ENCODE measurements at regions not wholly inside any gene's neighbourhood (a gene's known extent, or its start where the extent isn't known, plus 50 kb on each side); places are given as distances from the start of the nearest gene placed in this dataset.
A peak's percentile ranks its signal among the peaks of the same experiment; 100 is the strongest.

DNA sequence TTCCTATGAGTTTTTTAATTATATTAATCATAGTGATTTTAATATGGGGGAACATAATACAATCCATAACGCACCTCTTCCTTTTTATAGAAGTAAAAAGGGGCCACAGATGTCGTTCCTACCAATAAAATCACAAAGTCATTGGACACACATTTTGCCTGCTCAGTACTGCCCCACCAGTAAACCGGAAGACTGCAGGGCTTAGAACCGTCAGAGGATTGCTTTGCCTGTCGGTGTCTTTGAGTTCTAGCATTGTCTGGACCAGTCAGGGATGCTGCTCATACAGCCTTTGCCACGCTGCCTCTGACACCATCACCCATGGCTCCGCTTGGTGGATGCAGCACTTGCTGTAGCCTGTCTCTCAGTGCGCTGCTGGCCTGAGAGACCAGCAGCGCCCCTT, 853.6 kb downstream of the C6orf118 start:
- DNase-seq (ENCODE audit: low read depth): no peak

DNA sequence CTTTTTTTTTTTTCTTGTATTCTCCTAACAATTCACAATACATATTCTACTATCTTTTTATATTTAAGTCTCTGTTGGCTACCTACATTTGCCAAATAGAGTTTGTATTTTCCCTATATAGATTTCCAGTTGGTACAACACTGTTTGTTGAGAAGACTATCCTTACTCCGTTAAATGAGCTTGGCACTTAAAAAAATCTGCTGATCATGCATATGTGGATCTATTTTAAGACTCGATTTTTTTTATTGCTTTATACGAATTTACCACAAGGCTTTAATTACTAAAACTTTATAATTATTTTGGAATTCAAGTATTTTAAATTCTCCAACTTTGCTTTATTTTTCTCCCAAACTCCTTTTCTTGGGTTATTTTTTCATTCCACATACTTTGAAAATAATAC, 855.6 kb downstream of the C6orf118 start:
- DNase-seq (ENCODE audit: low read depth): no peak

DNA sequence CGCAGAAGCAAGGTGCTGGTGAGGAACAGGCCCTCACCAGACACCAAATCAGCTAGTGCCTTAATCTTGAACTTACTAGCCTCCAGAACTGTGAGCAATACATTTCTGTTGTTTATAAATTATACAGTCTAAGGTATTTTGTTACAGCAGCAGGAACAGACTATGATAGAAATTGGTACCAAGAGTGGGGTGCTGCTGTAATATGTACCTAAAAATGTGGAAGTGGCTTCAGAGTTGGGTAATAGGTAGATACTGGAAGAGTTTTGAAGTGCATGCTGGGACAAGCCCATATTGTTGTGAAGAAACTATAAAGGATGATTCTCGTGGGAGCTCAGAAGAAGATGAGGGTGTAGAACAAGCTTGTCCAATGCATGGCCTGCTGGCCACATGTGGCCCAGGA, 866.8 kb downstream of the C6orf118 start:
- DNase-seq (ENCODE audit: low read depth): no peak

DNA sequence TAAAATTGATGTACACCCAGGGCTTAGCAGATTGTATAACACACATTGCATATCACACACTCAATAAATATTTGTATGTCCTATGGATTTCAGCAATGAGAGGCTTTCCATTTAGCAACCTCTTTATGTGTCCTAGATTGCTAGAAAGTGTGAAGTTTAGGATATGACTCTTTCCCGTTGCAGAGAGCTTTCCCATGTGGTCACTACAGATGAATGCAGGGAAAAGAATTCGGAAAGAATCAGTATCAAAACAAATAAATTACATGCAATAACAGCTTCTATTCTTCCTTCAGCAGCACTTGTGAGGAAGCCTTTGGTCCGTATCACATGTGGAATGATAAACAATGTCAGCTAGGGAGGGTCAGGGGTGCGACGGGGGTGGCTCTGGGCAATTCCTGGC, 870.1 kb downstream of the C6orf118 start:
- DNase-seq (ENCODE audit: low read depth): no peak

DNA sequence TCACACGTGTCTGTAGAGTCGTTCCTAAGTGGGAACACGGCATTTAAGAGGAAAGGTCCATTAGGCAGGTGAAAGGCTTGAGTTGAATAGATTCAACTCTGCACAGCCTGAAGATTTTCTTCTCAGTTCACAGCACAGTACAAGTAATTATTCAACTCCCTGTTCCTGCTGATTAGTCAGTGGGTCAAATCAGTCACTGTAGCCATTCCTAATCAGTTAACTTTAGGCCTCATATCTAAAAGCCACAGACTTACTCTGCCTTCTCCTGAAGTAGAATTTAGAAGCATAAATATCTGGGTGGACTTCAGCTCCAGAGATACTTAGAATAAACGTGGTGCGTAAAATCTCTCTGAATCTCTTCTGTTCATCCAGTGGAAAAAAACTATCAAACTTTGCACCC, 872.4 kb downstream of the C6orf118 start:
- DNase-seq (ENCODE audit: low read depth): no peak

DNA sequence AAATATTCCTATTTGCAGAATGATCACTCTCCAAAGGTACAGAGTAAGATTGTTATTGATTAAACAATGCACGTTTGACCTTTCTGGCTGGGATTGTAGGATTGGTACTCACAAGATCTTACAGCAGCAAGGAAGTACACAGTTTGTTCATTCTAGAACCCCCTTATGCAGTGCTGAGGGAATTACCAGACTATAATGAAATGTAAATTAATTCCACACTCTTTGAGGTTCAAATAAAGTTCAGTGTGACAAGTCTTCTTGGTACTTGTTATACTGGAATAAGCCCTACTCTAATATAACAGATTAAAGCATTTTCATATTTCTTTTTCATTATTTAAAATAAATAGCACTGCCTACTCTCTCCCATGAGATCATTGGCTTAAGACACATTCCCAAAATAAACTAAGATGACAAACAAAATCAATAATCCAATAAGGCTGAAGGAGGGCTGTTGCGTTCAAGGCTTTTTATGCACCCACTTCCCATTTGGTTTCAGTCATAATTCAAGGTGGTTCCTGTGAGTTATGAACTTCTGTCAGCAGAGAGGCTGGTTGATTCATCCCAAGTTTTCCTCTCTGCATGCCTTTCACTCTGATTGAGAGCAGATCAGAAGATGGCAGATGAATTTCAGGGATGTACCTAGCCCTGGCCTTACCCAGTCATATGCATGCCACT, 881.5 kb downstream of the C6orf118 start:
- DNase-seq (ENCODE audit: low read depth): no peak

DNA sequence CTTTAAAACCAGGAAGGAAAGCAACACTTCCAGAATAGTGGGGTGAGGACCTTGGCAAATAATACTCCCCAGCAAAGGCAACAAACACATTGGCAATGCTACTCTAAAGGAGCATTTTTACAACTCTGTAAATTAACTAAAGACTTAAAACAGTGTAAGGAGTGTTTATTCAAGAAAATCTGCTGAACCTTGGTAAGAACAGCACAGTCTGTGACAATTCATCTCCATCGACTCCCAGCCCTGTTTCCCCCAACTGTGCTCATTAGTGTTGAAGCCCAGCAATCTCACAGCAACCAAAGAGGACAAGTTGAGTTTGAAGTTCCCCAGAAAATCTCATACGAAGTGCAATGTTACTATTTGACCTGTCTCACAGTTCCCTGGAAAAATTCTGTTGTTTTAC, 884.9 kb downstream of the C6orf118 start:
- no peak for DNase-seq (ENCODE audit: low read depth)

DNA sequence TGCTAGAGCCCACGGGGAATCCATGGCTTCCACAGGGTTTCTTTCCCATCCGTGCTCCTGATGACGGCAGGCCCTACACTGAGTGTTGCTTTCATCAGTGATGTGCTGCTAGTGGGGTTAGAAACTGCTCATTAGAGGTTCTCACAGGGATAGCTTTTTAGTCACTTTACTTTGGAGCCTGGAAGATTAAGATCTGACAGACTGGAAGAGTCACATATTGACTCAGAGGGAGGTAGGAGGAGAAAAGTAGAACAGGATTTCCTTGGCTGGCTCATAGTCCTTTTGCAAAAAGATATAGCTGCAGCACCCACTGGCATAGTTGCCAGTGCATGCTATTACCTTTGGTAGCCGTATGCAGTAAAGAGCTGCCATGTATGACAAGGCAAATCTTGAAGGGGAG, 890.3 kb downstream of the C6orf118 start:
- DNase-seq (ENCODE audit: low read depth): no peak

DNA sequence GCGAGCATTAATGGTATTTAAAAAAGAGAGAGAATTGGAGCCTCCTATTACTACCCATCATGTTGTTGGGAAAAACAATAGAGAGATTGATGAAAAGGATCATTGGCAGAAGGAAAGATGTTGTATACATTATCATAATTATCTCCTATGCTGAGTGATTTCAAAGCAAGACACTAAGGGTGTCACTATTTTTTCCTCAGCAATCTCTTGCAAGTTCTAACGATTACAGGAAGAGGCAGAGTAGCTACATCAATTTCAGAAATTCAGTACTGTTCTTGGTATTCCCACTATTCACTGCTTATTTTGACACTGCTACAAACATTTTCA, 891.2 kb downstream of the C6orf118 start:
- DNase-seq (ENCODE audit: low read depth): no peak

DNA sequence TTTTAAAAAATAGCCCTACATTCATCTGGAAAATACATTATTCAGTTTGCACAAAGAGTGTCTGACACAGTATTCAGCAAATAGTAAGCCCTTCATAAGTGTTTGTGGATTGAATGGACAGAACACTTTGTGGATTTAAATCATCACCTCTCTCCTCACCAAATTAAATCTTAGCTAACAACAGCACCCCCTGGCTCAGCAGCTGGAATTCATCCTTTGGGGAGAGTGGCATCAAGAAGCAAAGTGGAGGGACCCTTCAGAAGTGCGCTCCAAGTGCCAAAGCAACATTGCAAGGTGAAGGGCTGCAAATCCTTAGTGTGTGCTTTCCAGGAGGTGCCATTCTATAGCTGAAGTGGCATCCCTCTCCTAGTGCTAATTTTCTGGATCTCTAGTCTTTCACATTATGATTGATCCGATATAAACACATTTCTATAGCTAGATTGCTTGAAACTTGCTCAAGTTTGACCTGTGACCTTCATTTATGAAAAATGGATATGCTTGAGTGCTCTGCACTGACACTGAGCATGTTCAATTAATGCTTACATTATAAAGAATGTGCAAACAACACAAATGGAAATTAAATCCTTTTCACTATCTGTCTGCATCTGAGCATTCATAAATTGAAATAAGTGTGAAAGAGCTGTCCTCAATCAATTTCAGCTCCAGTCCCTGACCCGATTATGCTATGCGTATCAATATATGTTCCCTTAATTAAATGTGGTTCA, 891.7 kb downstream of the C6orf118 start:
- no peak for DNase-seq (ENCODE audit: low read depth)

DNA sequence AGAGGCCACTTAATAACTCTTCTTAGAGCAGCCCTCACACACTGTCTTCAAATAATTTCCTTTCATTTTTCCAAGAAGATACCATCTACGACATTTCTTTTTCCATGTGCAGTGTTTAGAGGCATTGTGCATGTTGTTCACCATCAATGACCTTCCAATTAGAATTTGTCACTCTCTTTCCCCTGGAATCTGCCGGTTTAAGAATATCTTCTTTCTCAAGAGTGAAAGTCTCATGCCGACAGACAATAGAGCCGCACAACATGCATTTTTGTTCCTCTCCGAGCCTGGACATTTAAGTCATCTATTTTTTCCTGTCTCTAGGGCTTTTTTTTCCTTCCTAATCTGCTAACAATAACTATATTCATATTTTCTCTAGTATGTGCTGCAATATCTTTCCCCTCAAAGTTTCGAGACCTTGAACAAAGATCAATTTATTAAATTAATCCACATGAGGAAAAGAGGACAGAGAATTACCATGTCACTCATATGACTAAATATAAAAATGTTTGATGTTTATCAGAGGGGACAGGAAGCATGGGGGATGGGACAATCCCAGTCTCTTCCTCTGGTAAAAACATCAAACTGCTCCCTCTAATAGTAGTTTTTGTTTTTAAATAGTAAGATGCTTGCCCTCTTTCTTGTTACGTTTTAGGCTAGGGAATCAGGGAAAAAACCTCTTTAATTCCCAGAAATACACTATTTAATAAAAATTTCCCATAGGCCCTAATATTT, 893.4 kb downstream of the C6orf118 start:
- peak; percentile 27 for DNase-seq (ENCODE audit: low read depth)

DNA sequence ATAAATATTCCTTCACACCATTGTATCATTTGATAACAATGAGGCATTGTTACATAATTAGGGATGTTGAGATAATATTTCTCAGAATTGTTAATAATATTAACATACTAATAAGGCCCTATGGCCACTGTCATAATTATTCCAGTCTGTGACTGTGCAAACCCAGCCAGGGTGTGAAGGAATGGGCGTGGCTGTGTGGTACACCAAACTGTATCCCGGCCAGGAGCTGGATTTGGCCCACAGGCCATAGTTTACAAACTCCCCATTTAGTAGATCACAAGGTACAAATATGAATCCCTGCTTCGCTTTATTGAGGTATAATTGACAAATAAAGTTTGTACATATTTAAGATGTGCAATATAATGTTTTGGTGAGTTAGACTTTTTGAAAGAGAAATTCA, 894.7 kb downstream of the C6orf118 start:
- no peak for DNase-seq (ENCODE audit: low read depth)

DNA sequence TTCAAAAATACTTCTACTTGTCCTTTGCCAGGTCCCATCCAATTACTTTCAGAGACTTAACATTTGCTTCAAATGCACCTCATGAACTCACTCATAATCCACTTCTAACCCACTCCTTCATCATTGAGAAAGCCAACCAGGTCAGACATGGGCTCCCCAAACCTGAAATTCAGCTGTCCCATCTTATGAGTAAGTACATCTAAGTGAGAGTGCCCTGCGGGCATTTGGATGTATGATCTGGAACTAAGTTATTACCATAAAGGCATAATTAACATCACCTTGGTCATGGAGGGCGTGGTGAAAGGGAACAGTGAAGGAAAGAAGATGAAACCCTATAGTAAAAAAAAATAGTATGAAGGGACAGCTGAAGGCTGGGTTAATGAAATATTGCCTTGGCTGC, 896.8 kb downstream of the C6orf118 start:
- no peak for DNase-seq (ENCODE audit: low read depth)

DNA sequence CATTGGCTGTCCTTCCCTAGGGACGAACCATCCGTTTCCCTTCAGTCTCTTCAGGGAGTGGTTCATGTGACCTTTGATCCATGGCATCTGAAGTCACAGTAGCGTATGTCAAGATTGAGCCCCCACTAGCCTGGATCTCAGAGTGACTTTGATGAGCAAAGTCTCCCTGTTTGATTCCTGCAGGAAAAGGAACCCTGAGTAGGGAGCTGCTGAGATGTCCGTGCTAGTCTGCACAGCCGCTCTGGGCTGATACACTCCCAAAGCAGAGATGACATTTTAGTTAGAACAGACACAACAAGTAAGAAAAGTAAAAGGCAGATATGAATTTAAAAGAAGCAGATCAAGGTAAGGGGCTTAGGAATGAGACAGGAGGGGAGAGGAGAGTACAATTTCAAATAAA, 899.4 kb downstream of the C6orf118 start:
- DNase-seq (ENCODE audit: low read depth): no peak

DNA sequence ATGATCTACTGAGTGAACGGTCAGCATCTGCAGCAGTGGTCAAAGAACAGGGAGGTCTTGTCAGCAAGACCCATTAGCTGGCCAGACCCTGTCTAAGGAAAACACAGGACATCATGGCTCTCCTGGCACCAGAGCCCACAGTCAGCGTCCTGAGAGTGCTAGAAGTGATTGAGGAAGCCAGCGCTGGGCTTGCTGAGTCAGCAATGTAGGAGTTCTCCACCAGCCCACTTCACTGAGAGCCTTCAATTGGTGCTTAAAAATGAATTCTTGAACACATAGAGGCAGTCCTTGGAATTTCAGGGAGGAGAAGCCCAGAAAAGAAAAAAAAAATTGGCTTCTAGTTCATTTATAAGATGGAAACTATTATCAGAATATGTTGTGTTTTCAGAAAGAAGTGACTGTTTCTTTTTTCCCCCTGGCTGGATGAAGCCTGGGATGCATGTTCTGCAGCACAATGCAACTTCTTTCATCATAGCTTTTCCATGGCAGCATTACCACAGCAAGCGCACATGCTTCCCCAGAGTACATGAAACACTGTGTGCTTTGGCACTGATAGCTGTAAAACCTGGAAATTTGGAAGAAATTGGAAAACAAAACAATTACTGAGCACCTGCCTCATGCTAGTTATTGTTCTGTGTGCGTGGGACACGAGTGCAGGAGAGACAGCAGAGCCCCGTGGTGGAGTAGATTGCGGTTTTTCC, 899.9 kb downstream of the C6orf118 start:
- no peak for DNase-seq (ENCODE audit: low read depth)

DNA sequence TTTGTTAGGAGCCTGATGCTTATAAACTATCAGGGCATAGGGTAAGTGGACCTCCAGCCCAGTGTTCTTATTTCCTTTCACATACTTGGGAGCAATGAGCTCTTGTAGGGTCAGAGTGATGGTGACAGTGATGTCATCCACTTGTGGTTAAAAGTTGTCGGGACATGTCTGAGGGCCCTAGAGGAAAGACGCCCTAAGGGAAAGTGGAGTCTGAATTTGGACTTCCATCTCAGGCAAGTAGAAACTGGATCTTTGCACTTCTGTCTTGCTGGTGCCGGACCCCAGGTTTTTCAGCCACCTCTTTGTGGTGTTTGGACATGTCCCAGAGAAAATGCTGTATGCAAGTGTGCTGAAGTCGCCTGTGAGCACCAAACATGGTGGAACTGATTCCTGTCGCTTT, 900.5 kb downstream of the C6orf118 start:
- no peak for DNase-seq (ENCODE audit: low read depth)

DNA sequence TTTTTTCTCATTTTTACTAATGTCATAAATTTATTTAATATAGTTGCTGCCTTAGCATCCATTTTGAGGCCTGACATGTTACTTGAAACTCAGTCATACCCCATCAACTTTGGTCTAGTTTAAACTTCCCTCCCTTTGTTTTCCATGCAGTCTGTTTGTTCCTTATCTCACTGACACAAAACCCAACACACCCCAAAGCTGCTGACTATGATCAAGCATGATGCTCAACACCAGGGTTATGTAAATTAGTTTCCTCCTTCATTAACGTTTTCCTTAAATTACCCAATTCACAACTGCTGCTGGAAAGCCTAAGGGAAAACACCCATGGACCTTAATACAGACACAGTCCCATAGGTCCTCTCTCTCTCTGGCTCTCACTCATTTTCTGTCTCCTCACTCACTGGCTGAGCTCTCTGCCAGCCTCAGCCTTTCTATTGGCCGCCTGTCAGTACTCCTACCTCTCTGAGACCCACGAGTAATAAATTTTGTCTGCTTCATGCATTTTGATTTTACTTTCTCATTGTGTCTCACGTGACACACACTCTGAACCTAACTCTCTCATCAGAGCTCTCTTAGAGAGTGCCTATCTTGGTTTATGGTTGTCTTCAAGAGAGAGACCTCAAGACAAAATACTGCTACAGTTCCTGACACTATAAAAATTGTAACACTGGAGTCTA, 904.5 kb downstream of the C6orf118 start:
- DNase-seq (ENCODE audit: low read depth): no peak

DNA sequence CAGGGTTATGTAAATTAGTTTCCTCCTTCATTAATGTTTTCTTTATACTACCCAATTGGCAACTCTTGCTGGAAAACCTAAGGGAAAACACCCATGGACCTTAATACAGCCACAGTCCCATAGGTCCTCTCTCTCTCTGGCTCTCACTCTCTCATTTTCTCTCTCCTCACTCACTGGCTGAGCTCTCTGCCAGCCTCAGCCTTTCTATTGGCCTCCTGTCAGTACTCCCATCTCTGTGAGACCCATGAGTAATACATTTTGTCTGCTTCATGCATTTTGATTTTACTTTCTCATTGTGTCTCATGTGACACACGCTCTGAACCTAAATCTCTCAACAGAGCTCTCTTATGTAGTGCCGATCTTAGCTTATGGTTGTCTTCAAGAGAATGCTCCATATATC, 907.5 kb downstream of the C6orf118 start:
- DNase-seq (ENCODE audit: low read depth): peak; percentile 85

DNA sequence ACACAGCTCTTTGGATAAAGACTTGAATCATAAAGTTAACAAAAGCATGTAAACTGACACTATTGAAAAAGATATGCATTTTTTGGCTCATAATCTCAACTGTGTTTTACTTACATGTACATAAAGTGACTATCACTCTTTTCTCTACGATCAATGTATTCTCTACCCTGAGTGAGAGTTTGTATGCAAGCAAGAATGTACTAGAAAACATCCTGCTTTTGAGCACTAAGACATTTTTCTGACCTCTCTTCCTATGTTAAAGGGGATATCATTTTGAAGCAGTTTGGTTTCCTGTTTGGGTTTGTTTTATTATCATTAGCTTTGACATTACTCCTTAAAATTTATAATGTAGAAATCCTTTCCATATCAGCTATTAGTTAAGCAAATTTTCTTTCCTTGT, 910.8 kb downstream of the C6orf118 start:
- no peak for DNase-seq (ENCODE audit: low read depth)

DNA sequence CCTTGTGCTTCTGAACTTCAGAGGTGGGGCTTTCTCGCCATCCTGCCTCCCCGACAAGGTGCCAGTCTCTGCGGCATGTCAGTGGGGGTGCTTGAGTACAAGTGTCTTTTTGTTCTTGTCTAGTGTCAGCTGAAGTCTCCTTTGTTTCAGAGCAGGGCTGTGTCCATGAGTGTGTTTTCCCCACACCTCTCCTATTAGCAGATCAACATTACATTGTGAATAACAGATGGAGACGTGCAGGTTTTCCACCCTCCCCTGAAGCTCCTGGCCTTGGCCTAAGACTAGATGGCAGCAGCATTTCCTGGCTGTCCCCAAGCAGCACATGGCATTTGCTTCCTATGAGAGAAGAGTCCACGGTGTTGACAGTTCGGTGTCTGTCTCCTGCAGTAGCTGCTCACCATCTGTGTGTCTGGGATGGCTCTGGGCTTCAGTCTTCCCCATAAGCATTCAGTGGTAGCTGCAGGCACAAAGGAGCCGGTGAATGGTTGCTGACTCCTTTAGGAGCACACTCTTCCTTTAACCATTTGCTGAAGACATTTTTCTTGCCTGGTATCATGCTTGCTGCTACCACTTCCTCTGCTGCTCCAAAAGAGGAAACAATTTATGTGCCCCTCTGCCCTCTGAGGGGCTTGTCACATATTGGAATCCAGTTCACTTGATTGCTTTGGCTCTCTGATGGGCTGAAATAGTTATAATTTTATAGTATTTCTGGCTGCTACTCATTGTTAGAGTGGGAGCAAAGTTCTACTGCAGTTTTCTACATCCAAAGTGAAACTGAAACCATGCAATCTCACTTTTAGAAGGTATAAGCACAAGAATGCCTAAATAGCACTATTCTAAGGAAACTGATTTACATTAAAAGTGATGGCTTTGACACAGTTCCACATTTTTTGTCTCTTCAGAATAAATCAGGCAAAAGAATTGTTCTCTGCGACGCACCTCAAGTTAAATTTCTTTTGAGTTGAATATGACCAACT, 913.0 kb downstream of the C6orf118 start:
- peak; percentile 55 for DNase-seq (ENCODE audit: low read depth)

DNA sequence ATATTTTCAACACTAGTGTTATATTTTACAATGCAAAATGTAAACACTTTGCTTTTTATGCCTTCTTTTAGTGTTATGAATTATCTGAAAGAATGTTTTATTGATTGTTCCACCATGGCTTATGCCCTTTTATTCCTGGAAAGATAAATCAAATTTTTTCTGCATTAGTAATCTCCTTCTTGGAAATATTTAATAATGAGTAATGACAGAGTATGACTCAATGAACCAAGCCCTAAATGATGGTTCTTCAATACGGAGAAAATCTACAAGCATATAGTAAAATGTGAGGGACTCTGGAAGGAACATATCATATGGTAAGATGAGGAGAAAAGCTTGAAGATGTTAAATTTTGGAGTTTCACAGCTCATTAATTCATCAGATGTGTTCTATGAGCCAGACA, 929.6 kb downstream of the C6orf118 start:
- no peak for DNase-seq (ENCODE audit: low read depth)
